GM12878 (cell line): ENCODE measurements at regions not wholly inside any gene's neighbourhood (a gene's known extent, or its start where the extent isn't known, plus 50 kb on each side); places are given as distances from the start of the nearest gene placed in this dataset.

Experiments
- ATAC-seq: fragments of 200-7000 bp; cut with Tn5 transposase; 3 replicates; pipeline ENCODE4 v1.9.1; 2020; ENCODE audit warnings: mild to moderate bottlenecking, moderate library complexity
- BruUV-seq: library from RNA; stranded (reverse); fragments of 400-500 nt; replicated peaks from 2 replicates; lab custom pipeline; 2021; lab: Mats Ljungman, UMichigan
- CTCF ChIA-PET: fragments of 300-600 bp; sonication (Branson Sonifier 250); formaldehyde crosslinking; extraction: SDS; loops from one replicate; lab custom pipeline; 2021; ENCODE audit warnings: inconsistent platforms; lab: Yijun Ruan, JAX
- POLR2A ChIA-PET: fragments of 350-600 bp; formaldehyde crosslinking; extraction: SDS; loops from one replicate; lab custom pipeline; 2021; ENCODE audit warnings: inconsistent platforms; lab: Charles Lee
- RAD21 ChIA-PET: fragments of 300-600 bp; sonication (Branson Sonifier 250); formaldehyde crosslinking; loops from one replicate; lab custom pipeline; 2023; ENCODE audit warnings: antibody characterized with exemption; ENCODE audit not compliant: unreplicated experiment; lab: Charles Lee
- SMC1A ChIA-PET: fragments of 300-600 bp; sonication (Branson Sonifier 250); formaldehyde crosslinking; loops from one replicate; lab custom pipeline; 2023; ENCODE audit not compliant: unreplicated experiment, uncharacterized antibody; lab: Charles Lee
- DNase-seq: peaks from one replicate; pipeline ENCODE4 v3.0.0-alpha.2; 2011; ENCODE audit warnings: low read depth, low spot score
- FAIRE-seq: peaks from 3 replicates; lab custom pipeline; 2011; peaks lifted over from hg19 to GRCh38; lab: Jason Lieb, UNC
- H2AFZ ChIP-seq: 2 replicates; pipeline ENCODE4 v1.6.0; 2011; ENCODE audit warnings: low read depth, low read length, control low read depth; ENCODE audit not compliant: control insufficient read depth
- H3K27ac ChIP-seq: 2 replicates; pipeline ENCODE4 v1.5.1; 2011; ENCODE audit warnings: control low read depth; ENCODE audit not compliant: control insufficient read depth, insufficient read depth
- H3K27me3 ChIP-seq, 2 experiments: replicated peaks in 1 of 2; 2 replicates each; pipeline versions ENCODE4 v1.6.0 to v1.6.1; 2011; ENCODE audit warnings: low read length in 1 of 2; ENCODE audit not compliant: control insufficient read depth in 2 of 2, insufficient read depth in 2 of 2
- H3K36me3 ChIP-seq, 2 experiments: 2 replicates each; pipeline ENCODE4 v1.5.1; 2011; ENCODE audit warnings: low read length in 1 of 2; ENCODE audit not compliant: control insufficient read depth in 2 of 2, insufficient read depth in 2 of 2
- H3K4me1 ChIP-seq: 2 replicates; pipeline ENCODE4 v1.6.1; 2011; ENCODE audit warnings: mild to moderate bottlenecking, low read length, moderate library complexity, mixed read lengths; ENCODE audit not compliant: control insufficient read depth, insufficient read depth
- H3K4me2 ChIP-seq: 2 replicates; pipeline ENCODE4 v1.6.0; 2011; ENCODE audit warnings: control low read depth; ENCODE audit not compliant: control insufficient read depth, insufficient read depth
- H3K4me3 ChIP-seq: fragments of 200-600 bp; sonication (generic); 2 replicates; pipeline ENCODE4 v1.5.1; 2016
- H3K79me2 ChIP-seq: 2 replicates; pipeline ENCODE4 v1.6.0; 2011; ENCODE audit warnings: low read length; ENCODE audit not compliant: control insufficient read depth, insufficient read depth
- H3K9ac ChIP-seq: 2 replicates; pipeline ENCODE4 v1.8.0; 2011; ENCODE audit warnings: low read length, control low read depth, mixed read lengths; ENCODE audit not compliant: control insufficient read depth, insufficient read depth
- H3K9me3 ChIP-seq: replicated peaks from 3 replicates; pipeline ENCODE4 v1.5.1; 2011; ENCODE audit warnings: mild to moderate bottlenecking, low read length; ENCODE audit not compliant: control insufficient read depth, insufficient read depth
- H4K20me1 ChIP-seq: 2 replicates; pipeline ENCODE4 v1.6.0; 2011; ENCODE audit not compliant: control insufficient read depth, insufficient read depth
- MEF2A ChIP-seq: IDR thresholded peaks from 2 replicates; pipeline ENCODE4 v1.6.1; 2011; ENCODE audit warnings: low read depth, mild to moderate bottlenecking, low read length, moderate library complexity; ENCODE audit not compliant: insufficient read depth
- RFX5 ChIP-seq: IDR thresholded peaks from 2 replicates; pipeline ENCODE4 v1.6.1; 2011; ENCODE audit warnings: low read depth, low read length, improper control_type of control experiment
- SIX5 ChIP-seq: IDR thresholded peaks from 2 replicates; pipeline ENCODE4 v1.6.1; 2011; ENCODE audit warnings: mild to moderate bottlenecking, low read depth, low read length, moderate library complexity; ENCODE audit not compliant: severe bottlenecking
- SREBF2 ChIP-seq: IDR thresholded peaks from 2 replicates; pipeline ENCODE4 v1.6.1; 2012; ENCODE audit warnings: mild to moderate bottlenecking, low read length
- SRF ChIP-seq, 2 experiments: IDR thresholded peaks; 2 replicates each; pipeline ENCODE4 v1.6.1; 2011; ENCODE audit warnings: low read depth in 2 of 2, low read length in 2 of 2, mild to moderate bottlenecking in 1 of 2, moderate library complexity in 1 of 2
- STAT3 ChIP-seq: IDR thresholded peaks from 2 replicates; pipeline ENCODE4 v1.6.1; 2011; ENCODE audit warnings: low read depth, low read length, improper control_type of control experiment
- TCF3 ChIP-seq: IDR thresholded peaks from 2 replicates; pipeline ENCODE4 v1.6.1; 2012; ENCODE audit warnings: low read depth, mild to moderate bottlenecking, low read length, borderline replicate concordance; ENCODE audit not compliant: insufficient read depth
- WRNIP1 ChIP-seq: IDR thresholded peaks from 2 replicates; pipeline ENCODE4 v1.6.1; 2011; ENCODE audit warnings: low read depth, low read length, improper control_type of control experiment, borderline replicate concordance
- in situ Hi-C: fragments of 300-500 bp; cut with MboI; formaldehyde crosslinking; loops from 9 replicates; pipeline ENCODE4 v1.14.3; 2018; ENCODE audit warnings: mixed read lengths
- intact Hi-C: fragments of 100-400 bp; cut with micrococcal nuclease; formaldehyde crosslinking; loops from one replicate; pipeline ENCODE4 v1.14.2; 2022; ENCODE audit not compliant: unreplicated experiment
- TF ChIP-seq, protein P1 (sequence below): IDR thresholded peaks from 2 replicates; pipeline ENCODE4 v1.6.1; 2011; ENCODE audit warnings: mild to moderate bottlenecking, low read depth, low read length, moderate library complexity; ENCODE audit not compliant: insufficient replicate concordance
- TF ChIP-seq, protein P2 (sequence below): fragments of 450-650 bp; IDR thresholded peaks from 2 replicates; pipeline ENCODE4 v1.6.1; 2017; ENCODE audit warnings: mild to moderate bottlenecking, low read depth, inconsistent platforms; ENCODE audit not compliant: poor library complexity, severe bottlenecking

DNA sequence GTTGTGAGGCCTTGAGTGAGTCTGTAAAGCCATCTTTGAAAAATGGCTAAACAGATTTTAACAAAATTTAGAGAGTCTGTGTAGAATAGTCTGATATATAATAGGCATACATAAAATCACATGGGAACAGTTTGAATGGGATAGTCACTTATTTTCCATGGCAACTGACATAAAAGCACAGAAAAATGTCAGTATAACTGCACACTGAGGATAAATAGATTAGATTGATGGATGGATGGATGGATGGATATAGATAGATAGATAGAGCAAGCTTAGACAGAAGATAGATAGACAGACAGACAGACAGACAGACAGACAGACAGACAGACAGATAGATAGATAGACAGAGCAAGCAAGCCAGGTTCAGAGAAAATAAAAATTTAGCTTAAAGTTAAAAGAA lies 660.2 kb upstream of the API5 start:
- Histone ChIP-seq H3K9me3 (no peaks in the 10 kb centered on the region), H2AFZ (no peak overlapping the region), H3K4me3 (no peak overlapping the region), H3K36me3 (no peaks in the 10 kb centered on the region), H3K4me2 (no peak overlapping the region), H3K9ac (no peak overlapping the region), H3K4me1 (no peaks in the 10 kb centered on the region), H3K79me2 (no peaks in the 10 kb centered on the region), H4K20me1 (no peaks in the 10 kb centered on the region), H3K27me3 (no peaks in the 10 kb centered on the region), H3K27ac (no peak overlapping the region)
- RAD21 ChIA-PET: no interaction called here
- intact Hi-C loops (no loop called here), in situ Hi-C loops (no loop called here)
- CTCF ChIA-PET: no interaction called here
- POLR2A ChIA-PET: no interaction called here
- SMC1A ChIA-PET: no interaction called here
- FAIRE-seq: no peak
- TF ChIP-seq TCF3: no peak
- TF ChIP-seq, protein P1, sequence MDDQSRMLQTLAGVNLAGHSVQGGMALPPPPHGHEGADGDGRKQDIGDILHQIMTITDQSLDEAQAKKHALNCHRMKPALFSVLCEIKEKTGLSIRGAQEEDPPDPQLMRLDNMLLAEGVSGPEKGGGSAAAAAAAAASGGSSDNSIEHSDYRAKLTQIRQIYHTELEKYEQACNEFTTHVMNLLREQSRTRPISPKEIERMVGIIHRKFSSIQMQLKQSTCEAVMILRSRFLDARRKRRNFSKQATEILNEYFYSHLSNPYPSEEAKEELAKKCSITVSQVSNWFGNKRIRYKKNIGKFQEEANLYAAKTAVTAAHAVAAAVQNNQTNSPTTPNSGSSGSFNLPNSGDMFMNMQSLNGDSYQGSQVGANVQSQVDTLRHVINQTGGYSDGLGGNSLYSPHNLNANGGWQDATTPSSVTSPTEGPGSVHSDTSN: no peak
- TF ChIP-seq, protein P2, sequence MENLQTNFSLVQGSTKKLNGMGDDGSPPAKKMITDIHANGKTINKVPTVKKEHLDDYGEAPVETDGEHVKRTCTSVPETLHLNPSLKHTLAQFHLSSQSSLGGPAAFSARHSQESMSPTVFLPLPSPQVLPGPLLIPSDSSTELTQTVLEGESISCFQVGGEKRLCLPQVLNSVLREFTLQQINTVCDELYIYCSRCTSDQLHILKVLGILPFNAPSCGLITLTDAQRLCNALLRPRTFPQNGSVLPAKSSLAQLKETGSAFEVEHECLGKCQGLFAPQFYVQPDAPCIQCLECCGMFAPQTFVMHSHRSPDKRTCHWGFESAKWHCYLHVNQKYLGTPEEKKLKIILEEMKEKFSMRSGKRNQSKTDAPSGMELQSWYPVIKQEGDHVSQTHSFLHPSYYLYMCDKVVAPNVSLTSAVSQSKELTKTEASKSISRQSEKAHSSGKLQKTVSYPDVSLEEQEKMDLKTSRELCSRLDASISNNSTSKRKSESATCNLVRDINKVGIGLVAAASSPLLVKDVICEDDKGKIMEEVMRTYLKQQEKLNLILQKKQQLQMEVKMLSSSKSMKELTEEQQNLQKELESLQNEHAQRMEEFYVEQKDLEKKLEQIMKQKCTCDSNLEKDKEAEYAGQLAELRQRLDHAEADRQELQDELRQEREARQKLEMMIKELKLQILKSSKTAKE: no peak
- TF ChIP-seq WRNIP1: no peak
- no peak for TF ChIP-seq MEF2A
- TF ChIP-seq SIX5: no peak
- TF ChIP-seq SRF (IDR thresholded peaks at IDR 0.05; ENCODE audit: low read depth in 2 of 2, low read length in 2 of 2): no peak
- no peak for TF ChIP-seq SREBF2
- TF ChIP-seq RFX5: no peak
- TF ChIP-seq STAT3: no peak
- BruUV-seq: no TSS peak
- no peak for DNase-seq
- no peak for ATAC-seq
